Activated naive CD4-positive, alpha-beta T cell treated with anti-CD3 and anti-CD28 coated beads, Interleukin-2, amount 10 ng/mL, durations not matched to agents 7 days and 5 days (primary cell): ENCODE measurements at regions not wholly inside any gene's neighbourhood (a gene's known extent, or its start where the extent isn't known, plus 50 kb on each side); places are given as distances from the start of the nearest gene placed in this dataset.

Experiments
- CTCF ChIA-PET: fragments of 350-600 bp; sonication (Branson Sonifier 250); formaldehyde crosslinking; loops from one replicate; lab custom pipeline; 2021; ENCODE audit warnings: antibody characterized with exemption; lab: Charles Lee
- DNase-seq: peaks from one replicate; pipeline ENCODE4 v3.0.0-alpha.2; 2020
- H3K27ac Mint-ChIP-seq: one replicate; pipeline ENCODE4 v1.8.0; 2021; ENCODE audit warnings: mild to moderate bottlenecking, moderate library complexity, mixed read lengths
- H3K27me3 Mint-ChIP-seq: one replicate; pipeline ENCODE4 v1.8.0; 2021; ENCODE audit warnings: mild to moderate bottlenecking, mixed read lengths
- H3K36me3 Mint-ChIP-seq: one replicate; pipeline ENCODE4 v1.8.0; 2021; ENCODE audit warnings: mixed read lengths
- H3K4me1 Mint-ChIP-seq: one replicate; pipeline ENCODE4 v1.8.0; 2021; ENCODE audit warnings: mixed read lengths
- H3K4me3 Mint-ChIP-seq: one replicate; pipeline ENCODE4 v1.8.0; 2021; ENCODE audit warnings: mild to moderate bottlenecking, moderate library complexity, mixed read lengths
- H3K9me3 Mint-ChIP-seq: one replicate; pipeline ENCODE4 v1.8.0; 2021; ENCODE audit warnings: mixed read lengths

GRCh38 chrX:26409636-26410035 lies 193.7 kb downstream of the MAGEB5 start:
- Mint-ChIP-seq H3K4me3 (no peak overlapping the region), H3K4me1 (no peaks in the 10 kb centered on the region), H3K36me3 (no peaks in the 10 kb centered on the region), H3K27ac (no peak overlapping the region), H3K9me3 (no peaks in the 10 kb centered on the region), H3K27me3 (no peaks in the 10 kb centered on the region)
- CTCF ChIA-PET, result no interaction called here
- no peak for DNase-seq

- CTCF ChIA-PET, result no interaction called here
- no peak for DNase-seq
- Mint-ChIP-seq H3K36me3 (no peaks in the 10 kb centered on the region), H3K4me3 (no peak overlapping the region), H3K27ac (no peak overlapping the region), H3K27me3 (no peaks in the 10 kb centered on the region), H3K9me3 (no peaks in the 10 kb centered on the region), H3K4me1 (no peaks in the 10 kb centered on the region)
Observed at GRCh38 chrX:26387906-26388305, 171.9 kb downstream of the MAGEB5 start.

- no peaks in the 10 kb centered on the region for H3K36me3 Mint-ChIP-seq
- H3K4me3 Mint-ChIP-seq, result no peak overlapping the region
- H3K27ac Mint-ChIP-seq, result no peak overlapping the region
- no peak for DNase-seq
- CTCF ChIA-PET, result no interaction called here
- peaks cover 3% of the 10 kb centered on the region for H3K9me3 Mint-ChIP-seq
- no peaks in the 10 kb centered on the region for H3K4me1 Mint-ChIP-seq
- H3K27me3 Mint-ChIP-seq, result no peaks in the 10 kb centered on the region
Observed at GRCh38 chrX:26376037-26376708, 160.2 kb downstream of the MAGEB5 start.

- CTCF ChIA-PET, result no interaction called here
- Mint-ChIP-seq H3K27me3 (no peaks in the 10 kb centered on the region), H3K27ac (no peak overlapping the region), H3K4me3 (no peak overlapping the region), H3K9me3 (peaks cover 3% of the 10 kb centered on the region), H3K4me1 (no peaks in the 10 kb centered on the region), H3K36me3 (no peaks in the 10 kb centered on the region)
- DNase-seq, result no peak
Observed at GRCh38 chrX:26375346-26375745, 159.4 kb downstream of the MAGEB5 start.

- Mint-ChIP-seq H3K27me3 (no peaks in the 10 kb centered on the region), H3K27ac (no peak overlapping the region), H3K4me3 (no peak overlapping the region), H3K4me1 (no peaks in the 10 kb centered on the region), H3K36me3 (no peaks in the 10 kb centered on the region), H3K9me3 (peaks cover 3% of the 10 kb centered on the region)
- DNase-seq, result no peak
- CTCF ChIA-PET, result no interaction called here
Observed at GRCh38 chrX:26373829-26374228, 157.9 kb downstream of the MAGEB5 start.

GRCh38 chrX:26352891-26353430 lies 137.0 kb downstream of the MAGEB5 start:
- Mint-ChIP-seq H3K36me3 (no peaks in the 10 kb centered on the region), H3K27me3 (no peaks in the 10 kb centered on the region), H3K27ac (no peak overlapping the region), H3K9me3 (peaks cover 2% of the 10 kb centered on the region), H3K4me1 (no peaks in the 10 kb centered on the region), H3K4me3 (no peak overlapping the region)
- CTCF ChIA-PET, result no interaction called here
- no peak for DNase-seq

GRCh38 chrX:26347171-26347570 lies 131.2 kb downstream of the MAGEB5 start:
- no peak overlapping the region for H3K4me3 Mint-ChIP-seq
- no peaks in the 10 kb centered on the region for H3K27me3 Mint-ChIP-seq
- no peak overlapping the region for H3K27ac Mint-ChIP-seq
- H3K36me3 Mint-ChIP-seq, result no peaks in the 10 kb centered on the region
- H3K9me3 Mint-ChIP-seq, result peaks cover 2% of the 10 kb centered on the region
- no peaks in the 10 kb centered on the region for H3K4me1 Mint-ChIP-seq
- CTCF ChIA-PET, result no interaction called here
- no peak for DNase-seq

- Mint-ChIP-seq H3K9me3 (peaks cover 1% of the 10 kb centered on the region), H3K36me3 (no peaks in the 10 kb centered on the region), H3K27ac (no peak overlapping the region), H3K27me3 (no peaks in the 10 kb centered on the region), H3K4me1 (no peaks in the 10 kb centered on the region), H3K4me3 (no peak overlapping the region)
- CTCF ChIA-PET, result no interaction called here
- no peak for DNase-seq
Observed at GRCh38 chrX:26334232-26334631, 118.3 kb downstream of the MAGEB5 start.

- Mint-ChIP-seq H3K9me3 (no peaks in the 10 kb centered on the region), H3K36me3 (no peaks in the 10 kb centered on the region), H3K4me1 (no peaks in the 10 kb centered on the region), H3K27ac (no peak overlapping the region), H3K27me3 (no peaks in the 10 kb centered on the region), H3K4me3 (no peak overlapping the region)
- CTCF ChIA-PET, result no interaction called here
- DNase-seq, result no peak
Observed at GRCh38 chrX:26328608-26329319, 112.8 kb downstream of the MAGEB5 start.

GRCh38 chrX:26309262-26309661 lies 93.3 kb downstream of the MAGEB5 start:
- no peak for DNase-seq
- Mint-ChIP-seq H3K9me3 (peaks cover 4% of the 10 kb centered on the region), H3K36me3 (no peaks in the 10 kb centered on the region), H3K4me1 (no peaks in the 10 kb centered on the region), H3K27ac (no peak overlapping the region), H3K27me3 (no peaks in the 10 kb centered on the region), H3K4me3 (no peak overlapping the region)
- CTCF ChIA-PET, result no interaction called here

- Mint-ChIP-seq H3K4me1 (no peaks in the 10 kb centered on the region), H3K27ac (no peak overlapping the region), H3K36me3 (no peaks in the 10 kb centered on the region), H3K9me3 (peaks cover 5% of the 10 kb centered on the region), H3K4me3 (no peak overlapping the region), H3K27me3 (no peaks in the 10 kb centered on the region)
- CTCF ChIA-PET, result no interaction called here
- DNase-seq, result no peak
Observed at GRCh38 chrX:26295425-26295824, 79.5 kb downstream of the MAGEB5 start.

GRCh38 chrX:26286836-26287235 lies 70.9 kb downstream of the MAGEB5 start:
- no peak for DNase-seq
- Mint-ChIP-seq H3K27ac (no peak overlapping the region), H3K36me3 (no peaks in the 10 kb centered on the region), H3K4me3 (no peak overlapping the region), H3K4me1 (no peaks in the 10 kb centered on the region), H3K9me3 (peaks cover 12% of the 10 kb centered on the region), H3K27me3 (no peaks in the 10 kb centered on the region)
- CTCF ChIA-PET, result no interaction called here
